ENCODE measurements at regions not wholly inside any gene's neighbourhood (a gene's known extent, or its start where the extent isn't known, plus 50 kb on each side); places are given as distances from the start of the nearest gene placed in this dataset.
"Not testable (repeated sequence)": the region's sequence is repeated elsewhere in the genome, so short reads cannot be mapped to it uniquely, and the experiment has no call there.

GRCh38 chr2:47695800-47696477 lies 87.0 kb upstream of the MSH6 start:
- Histone ChIP-seq H3K9me3 (no peaks in the 10 kb centered on the region), H3K36me3 (no peaks in the 10 kb centered on the region), H3K27me3 (peaks cover 0 to 9% (median 0%) of the 10 kb centered on the region in 4 donors), H3K4me1 (peaks cover 0 to 5% (median 0%) of the 10 kb centered on the region in 3 donors), H3K27ac (no peak overlapping the region), H3K4me3 (no peak overlapping the region)
- intact Hi-C loops (cut with DNase I), result no loop called here
- TF ChIP-seq POLR2A (IDR thresholded peaks at IDR 0.05), result no peak
- TF ChIP-seq CTCF (IDR thresholded peaks at IDR 0.05), result no peak
- WGBS, 2 donors, result 39 to 46% methylated on average over 9 to 12 of the region's 12 CpGs
- DNase-seq, result no peak

GRCh38 chr2:47694451-47694850 lies 88.5 kb upstream of the MSH6 start:
- 88 to 95% methylated on average over 13 of the region's 13 CpGs for WGBS, 2 donors
- not testable (repeated sequence) for DNase-seq

GRCh38 chr2:47690706-47691325 lies 92.1 kb upstream of the MSH6 start:
- H3K9me3 ChIP-seq; H3K36me3 ChIP-seq; H3K27ac ChIP-seq; DNase-seq; H3K4me1 ChIP-seq; intact Hi-C loops (cut with DNase I); H3K4me3 ChIP-seq; H3K27me3 ChIP-seq: not testable (repeated sequence)
- WGBS, 2 donors, result 90 to 98% methylated on average over 28 to 29 of the region's 44 CpGs

More at GRCh38 chr2:47694451-47694850, 88.5 kb upstream of the MSH6 start:
- H3K27ac ChIP-seq; H3K27me3 ChIP-seq; H3K36me3 ChIP-seq; intact Hi-C loops (cut with DNase I); H3K4me3 ChIP-seq; H3K4me1 ChIP-seq; H3K9me3 ChIP-seq: not testable (repeated sequence)

GRCh38 chr2:47690132-47690531 lies 92.8 kb upstream of the MSH6 start:
- Histone ChIP-seq H3K4me1 (no peaks in the 10 kb centered on the region), H3K27me3 (no peaks in the 10 kb centered on the region), H3K36me3 (no peaks in the 10 kb centered on the region), H3K4me3 (no peak overlapping the region), H3K27ac (no peak overlapping the region), H3K9me3 (peaks cover 0 to 8% (median 0%) of the 10 kb centered on the region in 3 donors)
- no peak for TF ChIP-seq POLR2A (IDR thresholded peaks at IDR 0.05)
- TF ChIP-seq CTCF (IDR thresholded peaks at IDR 0.05), result no peak
- WGBS, 2 donors, result 51 to 79% methylated on average over 2 of the region's 2 CpGs
- no peak for DNase-seq
- intact Hi-C loops (cut with DNase I), result no loop called here

DNA sequence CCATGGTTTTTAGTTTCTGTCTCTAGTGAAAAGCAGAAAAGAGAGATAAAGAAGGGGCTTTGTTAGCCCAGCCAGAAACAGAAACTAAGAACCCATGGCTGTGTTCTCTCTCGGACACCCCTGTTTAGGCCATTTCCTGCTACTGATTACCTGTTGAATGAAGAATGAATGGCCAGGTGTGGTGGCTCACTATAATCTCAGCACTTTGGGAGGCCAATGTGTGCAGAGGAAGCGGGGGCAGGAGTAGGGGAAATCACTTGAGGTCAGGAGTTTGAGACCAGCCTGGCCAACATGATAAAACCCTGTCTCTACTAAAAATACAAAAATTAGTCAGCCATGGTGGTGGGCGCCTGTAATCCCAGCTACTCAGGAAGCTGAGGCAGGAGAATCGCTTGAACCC lies 93.8 kb upstream of the MSH6 start:
- H3K4me3 ChIP-seq; H3K36me3 ChIP-seq; H3K4me1 ChIP-seq; intact Hi-C loops (cut with DNase I); H3K9me3 ChIP-seq; H3K27me3 ChIP-seq; DNase-seq: not testable (repeated sequence)
- WGBS, 2 donors, result 57 to 88% methylated on average over 4 of the region's 4 CpGs
- H3K27ac ChIP-seq, result peak overlapping the region in 1 of 4 donors; percentile 2

DNA sequence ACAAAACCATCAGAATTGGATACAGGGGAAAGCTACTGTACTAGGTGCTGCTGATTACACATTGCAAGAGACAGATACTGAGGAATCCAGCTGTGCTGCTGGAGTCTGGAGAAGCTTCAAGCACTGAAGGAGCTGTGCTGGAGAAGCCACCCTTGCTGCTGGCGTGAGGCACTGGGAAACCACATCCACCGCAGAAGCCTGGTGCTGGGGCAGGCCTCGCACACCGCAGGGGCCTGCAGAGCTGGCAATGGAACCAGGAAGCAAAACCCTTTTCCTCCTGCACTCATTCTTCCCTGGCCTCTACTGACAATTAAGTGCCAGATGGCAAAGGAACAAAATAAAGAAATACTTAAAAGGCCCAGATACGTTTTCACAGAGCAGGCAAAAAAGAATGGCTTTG lies 94.4 kb upstream of the MSH6 start:
- Histone ChIP-seq H3K4me1 (no peaks in the 10 kb centered on the region), H3K9me3 (peaks cover 0 to 8% (median 0%) of the 10 kb centered on the region in 3 donors), H3K36me3 (no peaks in the 10 kb centered on the region), H3K27ac (peak overlapping the region in 1 of 4 donors; percentile 2), H3K4me3 (no peak overlapping the region), H3K27me3 (no peaks in the 10 kb centered on the region)
- 25 to 41% methylated on average over 2 to 3 of the region's 5 CpGs for WGBS, 2 donors
- DNase-seq, result no peak
- TF ChIP-seq POLR2A (IDR thresholded peaks at IDR 0.05) (no peak), CTCF (IDR thresholded peaks at IDR 0.05) (no peak)
- intact Hi-C loops (cut with DNase I), result no loop called here
